Islet precursor cell (in vitro differentiated cells): ENCODE measurements at regions not wholly inside any gene's neighbourhood (a gene's known extent, or its start where the extent isn't known, plus 50 kb on each side); places are given as distances from the start of the nearest gene placed in this dataset.

ENCODE experiments used
- DNase-seq: peaks from one replicate; pipeline ENCODE4 v3.0.0-alpha.2; 2018

DNA sequence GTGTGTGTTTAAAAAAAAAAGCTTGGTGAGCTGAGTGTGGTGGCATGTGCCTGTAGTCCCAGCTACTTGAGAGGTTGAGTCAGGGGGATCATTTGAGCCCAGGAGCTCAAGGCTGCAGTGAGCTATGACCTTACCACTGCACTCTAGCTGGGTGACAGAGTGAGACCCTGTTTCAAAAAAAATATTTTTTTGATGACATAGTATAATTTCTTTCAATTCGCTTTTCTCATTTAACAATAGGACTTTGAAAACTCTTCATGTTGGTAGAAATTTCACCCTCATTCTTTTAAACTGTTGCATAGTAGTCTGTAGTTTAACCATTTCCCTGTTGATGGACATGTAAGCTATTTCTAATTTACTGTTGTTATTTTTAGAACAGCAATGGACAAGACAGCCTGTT is 55.7 kb upstream of the EXOC6 start:
- no peak for DNase-seq
